Body of pancreas (tissue), 4 donors: ENCODE measurements at regions not wholly inside any gene's neighbourhood (a gene's known extent, or its start where the extent isn't known, plus 50 kb on each side); places are given as distances from the start of the nearest gene placed in this dataset.

Experiments
- ATAC-seq: fragments of 150-250 bp; one replicate; pipeline ENCODE4 v1.9.1; 2016
- DNase-seq, 4 donors: peaks; one replicate each; pipeline ENCODE4 v3.0.0-alpha.2; 2019
- H3K27ac ChIP-seq, 4 donors: fragments of 200-600 bp; sonication (generic); 1 replicate in 3 of 4; 2 replicates in 1 of 4; pipeline versions ENCODE4 v1.5.1 to v1.6.1; 2016 to 2019; ENCODE audit warnings: mild to moderate bottlenecking in 1 of 4, mixed read lengths in 1 of 4, moderate library complexity in 1 of 4
- H3K27me3 ChIP-seq, 2 donors: fragments of 200-600 bp; sonication (generic); one replicate each; pipeline ENCODE4 v1.6.0; 2016; ENCODE audit warnings: mild to moderate bottlenecking in 1 of 2
- H3K36me3 ChIP-seq, 2 donors: fragments of 200-600 bp; sonication (generic); replicated peaks in 1 of 2; 2 replicates each; pipeline ENCODE4 v1.5.1; 2016; ENCODE audit warnings: low read depth in 2 of 2; ENCODE audit not compliant: insufficient read depth in 1 of 2
- H3K4me1 ChIP-seq: fragments of 200-600 bp; sonication (generic); one replicate; pipeline ENCODE4 v1.6.0; 2016
- H3K4me3 ChIP-seq, 2 donors: fragments of 200-600 bp; sonication (generic); 1 replicate in 1 of 2; 2 replicates in 1 of 2; pipeline ENCODE4 v1.5.1; 2016 to 2019
- H3K9me3 ChIP-seq, 3 donors: fragments of 200-600 bp; sonication (generic); 1 replicate in 2 of 3; 2 replicates in 1 of 3; pipeline ENCODE4 v1.5.1; 2016
- CTCF ChIP-seq, 7 experiments: fragments of 450-650 bp in 4 of 7; fragments of 200-600 bp in 3 of 7; sonication (generic) in 3 of 7; IDR thresholded peaks; one replicate each; pipeline ENCODE4 v1.5.1; 2016 to 2019; ENCODE audit warnings: antibody characterized with exemption in 7 of 7
- POLR2A ChIP-seq, 3 donors: fragments of 450-650 bp; IDR thresholded peaks; one replicate each; pipeline ENCODE4 v1.6.1; 2016; ENCODE audit warnings: antibody characterized with exemption in 3 of 3, mild to moderate bottlenecking in 2 of 3
- WGBS, 2 donors: methylation state at CpG; one replicate each; pipeline ENCODE4 v1.1.5; 2017; 5-methylcytosine and 5-hydroxymethylcytosine counted together
- intact Hi-C: fragments of 100-400 bp; cut with DNase I; formaldehyde crosslinking; loops from one replicate; pipeline ENCODE4 v1.15.1; 2023

GRCh38 chr11:80436547-80436946 is 995.7 kb upstream of the TENM4 start:
- Histone ChIP-seq H3K4me3 (no peak overlapping the region), H3K36me3 (no peaks in the 10 kb centered on the region), H3K27ac (no peak overlapping the region), H3K27me3 (no peaks in the 10 kb centered on the region), H3K4me1 (no peaks in the 10 kb centered on the region), H3K9me3 (no peaks in the 10 kb centered on the region)
- DNase-seq (no peak), ATAC-seq (no peak)
- intact Hi-C loops, result no loop called here
- 17 to 26% methylated on average over 1 of the region's 1 CpG for WGBS, 2 donors
- TF ChIP-seq POLR2A (IDR thresholded peaks at IDR 0.05) (no peak), CTCF (IDR thresholded peaks at IDR 0.05) (no peak)

GRCh38 chr11:80435345-80435744 is 994.5 kb upstream of the TENM4 start:
- Histone ChIP-seq H3K36me3 (no peaks in the 10 kb centered on the region), H3K27me3 (no peaks in the 10 kb centered on the region), H3K9me3 (no peaks in the 10 kb centered on the region), H3K4me1 (no peaks in the 10 kb centered on the region), H3K27ac (no peak overlapping the region), H3K4me3 (no peak overlapping the region)
- TF ChIP-seq POLR2A (IDR thresholded peaks at IDR 0.05), result no peak
- no peak for TF ChIP-seq CTCF (IDR thresholded peaks at IDR 0.05)
- ATAC-seq (no peak), DNase-seq (no peak)
- intact Hi-C loops, result no loop called here

GRCh38 chr11:80432057-80432456 is 991.2 kb upstream of the TENM4 start:
- H3K4me1 ChIP-seq, result no peaks in the 10 kb centered on the region
- TF ChIP-seq POLR2A (IDR thresholded peaks at IDR 0.05) (no peak), CTCF (IDR thresholded peaks at IDR 0.05) (no peak)
- no peaks in the 10 kb centered on the region for H3K36me3 ChIP-seq
- no peak overlapping the region for H3K27ac ChIP-seq
- DNase-seq, result no peak
- no peak for ATAC-seq
- H3K27me3 ChIP-seq, result no peaks in the 10 kb centered on the region
- intact Hi-C loops, result no loop called here
- 17 to 19% methylated on average over 2 of the region's 2 CpGs for WGBS, 2 donors
- H3K4me3 ChIP-seq, result no peak overlapping the region
- H3K9me3 ChIP-seq, result no peaks in the 10 kb centered on the region

GRCh38 chr11:80424012-80424695 is 983.3 kb upstream of the TENM4 start:
- H3K27me3 ChIP-seq, result no peaks in the 10 kb centered on the region
- intact Hi-C loops, result no loop called here
- DNase-seq, result no peak
- 60 to 68% methylated on average over 2 of the region's 2 CpGs for WGBS, 2 donors
- no peaks in the 10 kb centered on the region for H3K9me3 ChIP-seq
- no peak for ATAC-seq
- no peak overlapping the region for H3K4me3 ChIP-seq
- TF ChIP-seq POLR2A (IDR thresholded peaks at IDR 0.05) (no peak), CTCF (IDR thresholded peaks at IDR 0.05) (no peak)
- no peak overlapping the region for H3K27ac ChIP-seq
- no peaks in the 10 kb centered on the region for H3K4me1 ChIP-seq
- no peaks in the 10 kb centered on the region for H3K36me3 ChIP-seq

GRCh38 chr11:80420374-80420773 is 979.5 kb upstream of the TENM4 start:
- 24 to 44% methylated on average over 1 of the region's 1 CpG for WGBS, 2 donors
- Histone ChIP-seq H3K4me3 (no peak overlapping the region), H3K4me1 (no peaks in the 10 kb centered on the region), H3K9me3 (no peaks in the 10 kb centered on the region), H3K36me3 (no peaks in the 10 kb centered on the region), H3K27ac (no peak overlapping the region), H3K27me3 (no peaks in the 10 kb centered on the region)
- TF ChIP-seq CTCF (IDR thresholded peaks at IDR 0.05), result no peak
- DNase-seq, result no peak
- intact Hi-C loops, result no loop called here
- ATAC-seq, result no peak
